ENCODE measurements at regions not wholly inside any gene's neighbourhood (a gene's known extent, or its start where the extent isn't known, plus 50 kb on each side); places are given as distances from the start of the nearest gene placed in this dataset.

- no peak overlapping the region for H3K4me3 ChIP-seq (ENCODE audit: low read length)
- H3K9me2 ChIP-seq (ENCODE audit: insufficient read depth, low read length) = no peaks in the 10 kb centered on the region
- no peak overlapping the region for H3K9ac ChIP-seq (ENCODE audit: low read length)
- H3K79me2 ChIP-seq (replicated peaks; ENCODE audit: insufficient read depth, low read length) = no peaks in the 10 kb centered on the region
- H3K4me2 ChIP-seq (ENCODE audit: low read length) = no peak overlapping the region
- no peak overlapping the region for H3K27ac ChIP-seq (ENCODE audit: low read length)
- no peak overlapping the region for H2AFZ ChIP-seq (ENCODE audit: low read depth, low read length)
- H3K27me3 ChIP-seq (ENCODE audit: insufficient read depth, low read depth, low read length) = no peaks in the 10 kb centered on the region
- no peaks in the 10 kb centered on the region for H3F3A ChIP-seq (ENCODE audit: insufficient read depth, low read length, poor library complexity, severe bottlenecking)
- no peaks in the 10 kb centered on the region for H4K20me1 ChIP-seq (ENCODE audit: insufficient read depth)
- no peaks in the 10 kb centered on the region for H3K9me3 ChIP-seq (ENCODE audit: low read length)
- TF ChIP-seq RAD21 (conservative IDR thresholded peaks at IDR 0.05) (no peak), MXI1 (conservative IDR thresholded peaks at IDR 0.05; ENCODE audit: poor library complexity, severe bottlenecking) (no peak), TAF1 (IDR thresholded peaks at IDR 0.05; ENCODE audit: low read depth) (no peak), SMC3 (conservative IDR thresholded peaks at IDR 0.05; ENCODE audit: poor library complexity) (no peak), EP300 (conservative IDR thresholded peaks at IDR 0.05; ENCODE audit: poor library complexity, severe bottlenecking) (no peak), CTCF (IDR thresholded peaks at IDR 0.05; ENCODE audit: poor library complexity, severe bottlenecking) (no peak), REST (IDR thresholded peaks at IDR 0.05; ENCODE audit: borderline replicate concordance) (no peak), EZH2 (IDR thresholded peaks at IDR 0.05; ENCODE audit: borderline replicate concordance, insufficient read depth, low read length, poor library complexity, severe bottlenecking) (no peak), POLR2AphosphoS5 (IDR thresholded peaks at IDR 0.05) (no peak)
- no peaks in the 10 kb centered on the region for H3K36me3 ChIP-seq (ENCODE audit: insufficient read depth, low read length)
These were observed 60.5 kb upstream of the TARDBP start for GRCh38 chr1:10951961-10952360.

GRCh38 chr1:10953505-10954193 lies 58.8 kb upstream of the TARDBP start:
- no peak for TF ChIP-seq CTCF (IDR thresholded peaks at IDR 0.05; ENCODE audit: poor library complexity, severe bottlenecking)
- TF ChIP-seq RAD21 (conservative IDR thresholded peaks at IDR 0.05) = no peak
- no peak for TF ChIP-seq REST (IDR thresholded peaks at IDR 0.05; ENCODE audit: borderline replicate concordance)
- no peak for TF ChIP-seq POLR2AphosphoS5 (IDR thresholded peaks at IDR 0.05)
- H3K4me2 ChIP-seq (ENCODE audit: low read length) = no peak overlapping the region
- H3K79me2 ChIP-seq (replicated peaks; ENCODE audit: insufficient read depth, low read length) = no peaks in the 10 kb centered on the region

More at GRCh38 chr1:10953505-10954193, 58.8 kb upstream of the TARDBP start:
- Histone ChIP-seq H3K27me3 (ENCODE audit: insufficient read depth, low read depth, low read length) (no peaks in the 10 kb centered on the region), H3K36me3 (ENCODE audit: insufficient read depth, low read length) (no peaks in the 10 kb centered on the region), H4K20me1 (ENCODE audit: insufficient read depth) (no peaks in the 10 kb centered on the region), H3K27ac (ENCODE audit: low read length) (no peak overlapping the region), H3K9me2 (ENCODE audit: insufficient read depth, low read length) (no peaks in the 10 kb centered on the region), H2AFZ (ENCODE audit: low read depth, low read length) (no peak overlapping the region), H3K9ac (ENCODE audit: low read length) (no peak overlapping the region), H3K9me3 (ENCODE audit: low read length) (no peaks in the 10 kb centered on the region), H3K4me3 (ENCODE audit: low read length) (no peak overlapping the region), H3F3A (ENCODE audit: insufficient read depth, low read length, poor library complexity, severe bottlenecking) (no peaks in the 10 kb centered on the region)
